CD4-positive, alpha-beta T cell treated with Interleukin-17A for 1 hour (primary cell): ENCODE measurements at regions not wholly inside any gene's neighbourhood (a gene's known extent, or its start where the extent isn't known, plus 50 kb on each side); places are given as distances from the start of the nearest gene placed in this dataset.
"Not testable (repeated sequence)": the region's sequence is repeated elsewhere in the genome, so short reads cannot be mapped to it uniquely, and the experiment has no call there.

ENCODE experiments used
- DNase-seq: peaks from one replicate; pipeline ENCODE4 v3.0.0-alpha.2; 2020

DNA sequence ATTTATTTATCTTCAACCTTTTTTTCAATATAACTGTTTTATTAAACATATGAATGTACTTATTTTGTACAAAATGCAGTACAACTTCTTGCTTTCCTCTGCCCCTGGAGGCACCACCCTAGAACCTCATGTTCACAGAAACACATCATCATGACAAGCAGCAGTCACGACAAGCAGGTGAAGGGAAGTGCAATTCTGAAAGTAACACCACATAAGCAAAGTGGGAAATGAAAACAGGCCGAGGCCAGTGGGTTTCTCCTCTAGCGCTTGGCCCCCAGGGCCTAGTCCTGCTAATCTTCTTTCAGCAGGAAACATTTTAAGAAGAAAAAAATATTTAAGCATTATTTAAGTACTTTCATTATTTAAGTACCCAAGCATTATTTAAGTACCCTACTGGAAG lies 598.1 kb downstream of the SH2D4B start:
- no peak for DNase-seq

DNA sequence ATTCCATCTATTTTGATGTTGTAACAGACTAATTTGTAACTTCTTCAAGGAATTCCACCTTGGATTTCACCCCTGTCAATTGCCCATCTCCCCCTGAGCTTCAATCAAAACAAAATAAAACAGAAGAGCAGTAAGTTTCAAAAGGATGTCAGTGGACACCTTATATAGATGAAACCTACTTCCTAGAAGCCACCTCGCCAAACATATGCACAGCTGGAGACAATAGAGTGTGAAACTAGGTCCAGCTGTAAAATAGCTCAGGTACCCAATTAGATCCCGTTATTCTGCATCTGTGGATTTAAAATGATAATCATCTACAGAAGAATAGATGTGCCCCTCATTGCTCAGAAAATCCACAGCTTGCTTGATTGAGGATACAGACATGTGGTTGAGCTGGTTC lies 598.6 kb downstream of the SH2D4B start:
- no peak for DNase-seq

DNA sequence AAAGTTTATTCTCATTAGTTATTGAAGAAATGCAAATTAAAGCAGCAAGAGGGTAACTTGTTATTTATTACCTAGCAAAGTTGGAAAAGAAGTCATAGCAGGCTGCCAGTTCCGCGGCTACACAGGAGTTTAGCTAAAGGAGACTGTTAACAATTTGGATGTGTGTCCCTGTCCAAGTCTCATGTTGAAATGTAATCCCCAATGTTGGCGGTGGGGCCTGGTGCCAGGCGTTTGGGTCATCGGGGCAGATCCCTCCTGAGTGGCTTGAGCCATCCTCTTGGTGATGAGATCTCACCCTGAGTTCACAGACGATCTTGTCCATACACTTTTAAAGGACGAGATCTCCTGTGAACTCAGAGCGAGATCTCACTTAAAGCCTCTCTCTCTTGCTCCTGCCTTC lies 608.3 kb downstream of the SH2D4B start:
- no peak for DNase-seq

DNA sequence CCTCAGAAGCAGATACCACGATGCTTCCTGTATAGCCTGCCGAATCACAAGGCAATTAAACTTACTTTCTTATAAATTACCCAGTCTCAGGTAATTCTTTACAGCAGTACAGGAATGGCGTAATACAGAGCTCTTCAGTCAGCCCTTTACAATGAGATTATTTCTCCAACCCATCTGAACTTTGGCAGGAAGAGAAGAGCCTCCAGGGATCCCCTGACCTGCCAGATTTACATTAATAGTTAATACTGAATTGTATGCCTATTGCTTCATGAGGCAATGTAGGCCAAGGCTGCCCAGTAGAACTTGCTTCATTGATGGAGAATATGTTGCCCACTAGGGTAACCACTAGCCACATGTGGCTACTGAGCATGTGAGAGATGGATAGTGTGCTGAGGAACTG lies 608.7 kb downstream of the SH2D4B start:
- no peak for DNase-seq

DNA sequence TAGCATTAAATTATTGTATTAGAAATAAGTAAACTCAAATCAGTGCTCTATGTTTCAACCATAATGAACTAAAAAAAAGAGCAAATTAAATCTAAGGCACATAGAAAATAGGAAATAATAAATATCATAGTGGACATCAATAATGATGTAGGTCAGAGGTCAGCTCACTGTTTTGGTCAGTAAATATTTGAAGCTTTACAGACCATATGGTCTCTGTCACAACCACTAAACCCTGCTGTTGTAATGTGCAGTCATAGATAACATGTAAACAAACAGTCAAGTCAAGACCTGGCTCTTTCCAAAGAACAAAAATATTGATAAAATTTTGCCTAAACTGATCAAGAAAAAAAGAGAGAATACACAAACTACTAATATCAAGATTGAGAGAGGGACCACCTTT lies 615.0 kb downstream of the SH2D4B start:
- no peak for DNase-seq

DNA sequence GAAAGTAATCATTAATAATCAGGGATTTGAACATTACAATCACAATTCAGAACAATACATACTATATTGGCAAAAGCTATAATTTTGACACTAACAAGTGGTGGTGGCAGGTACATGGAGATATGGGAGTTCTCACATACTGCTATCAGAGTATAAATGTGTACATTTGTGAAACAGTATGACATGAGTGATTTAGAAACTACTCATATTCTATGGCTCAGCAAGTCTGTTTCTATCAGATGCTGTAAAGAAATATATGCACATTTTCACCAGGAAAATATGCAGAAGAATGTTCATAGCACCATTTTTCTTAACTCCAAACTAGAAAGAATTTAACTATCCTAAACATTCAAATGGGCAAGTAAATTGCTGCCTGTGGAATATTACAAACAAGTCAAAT lies 620.0 kb downstream of the SH2D4B start:
- DNase-seq: no peak

DNA sequence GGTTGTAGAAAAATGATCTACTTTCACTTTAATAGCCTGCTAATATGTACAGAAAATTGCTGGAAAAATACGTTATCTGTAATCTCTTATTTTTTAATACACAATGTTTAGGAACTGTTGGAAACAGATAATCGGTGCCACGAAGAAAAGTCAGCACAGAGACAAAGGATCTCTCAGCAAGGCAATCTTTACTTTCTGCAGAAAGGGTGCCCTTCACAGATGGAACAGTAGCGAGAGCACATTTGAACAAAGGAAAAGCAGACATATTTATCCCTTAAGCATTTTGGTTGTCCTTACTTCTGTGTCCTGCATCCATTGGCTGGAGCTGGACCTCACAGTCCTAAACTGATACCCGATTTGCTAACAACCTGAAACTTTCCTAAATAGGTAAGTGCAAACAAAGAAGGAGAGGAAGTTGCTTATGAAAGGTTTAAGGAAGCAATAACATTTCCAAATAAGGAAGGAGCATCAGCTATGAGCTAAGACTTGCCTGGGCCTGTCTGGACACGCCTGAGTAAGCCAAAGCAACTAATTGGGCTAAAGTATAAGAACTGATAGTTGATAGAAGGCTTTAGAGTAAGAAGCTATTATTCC lies 640.0 kb downstream of the SH2D4B start:
- no peak for DNase-seq

DNA sequence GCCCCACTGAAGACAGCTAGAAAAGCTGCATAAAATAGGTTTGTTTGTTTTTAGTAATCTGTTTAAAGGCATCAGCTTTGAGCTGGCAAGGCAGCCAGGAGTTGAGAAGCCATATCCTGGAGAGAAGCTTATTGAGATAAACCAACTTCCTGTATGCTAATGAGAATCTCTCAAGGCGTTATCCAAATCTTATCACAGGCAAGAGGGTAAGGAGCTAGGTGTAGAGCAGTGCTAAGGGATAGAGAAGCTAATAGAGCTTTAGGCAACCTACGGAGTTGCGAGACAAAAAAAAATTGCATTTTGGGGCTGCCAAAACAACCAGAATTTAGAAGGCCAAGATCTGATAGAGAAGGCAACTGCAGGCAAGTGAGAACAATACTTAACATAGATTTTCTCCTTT lies 641.6 kb downstream of the SH2D4B start:
- no peak for DNase-seq

DNA sequence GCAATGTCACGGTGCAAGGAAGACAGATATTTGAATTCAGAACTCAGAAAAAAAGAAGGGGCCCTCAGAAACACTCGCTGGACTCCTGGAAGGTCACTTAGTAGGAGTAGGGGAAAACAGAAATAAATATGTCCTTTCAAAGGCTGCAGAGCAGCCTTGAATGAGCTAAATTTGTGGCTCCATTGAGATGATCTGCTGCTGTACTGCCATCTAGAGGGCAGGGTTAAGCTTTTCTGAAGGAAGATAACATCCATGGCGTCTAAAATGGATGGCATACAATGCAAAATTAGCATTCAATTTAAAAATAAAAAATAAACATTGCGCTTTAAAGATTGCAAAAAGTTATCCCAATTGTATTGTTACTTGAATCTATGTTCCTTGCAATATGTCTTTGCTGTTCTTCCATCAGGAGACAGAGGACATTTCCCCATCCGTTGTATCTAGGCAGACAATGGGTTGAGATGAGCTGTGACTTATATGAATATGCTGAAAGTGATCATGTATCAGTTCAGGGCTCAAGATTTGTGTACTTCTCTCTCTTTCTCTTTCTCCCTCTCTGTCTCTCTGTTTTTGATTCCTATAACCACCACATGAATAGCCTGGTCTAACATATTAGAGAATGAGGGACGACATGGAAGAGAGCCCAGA lies 642.2 kb downstream of the SH2D4B start:
- DNase-seq: no peak

DNA sequence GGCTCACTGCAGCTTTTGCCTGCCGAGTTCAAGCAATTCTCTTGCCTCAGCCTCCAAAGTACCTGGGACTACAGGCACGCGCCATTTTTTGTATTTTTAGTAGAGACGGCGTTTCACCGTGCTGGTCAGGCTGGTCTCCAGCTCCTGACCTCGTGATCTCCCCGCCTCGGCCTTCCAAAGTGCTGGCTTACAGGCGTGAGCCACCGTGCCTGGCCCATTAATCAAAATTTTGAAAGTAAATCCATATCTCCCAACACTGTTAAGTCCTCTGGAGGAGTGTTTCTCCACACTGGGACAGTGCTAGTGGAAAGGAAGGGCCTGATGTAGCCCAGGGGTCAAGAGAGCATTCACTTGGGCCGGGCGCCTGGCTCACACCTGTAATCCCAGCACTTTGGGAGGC lies 644.6 kb downstream of the SH2D4B start:
- no peak for DNase-seq

DNA sequence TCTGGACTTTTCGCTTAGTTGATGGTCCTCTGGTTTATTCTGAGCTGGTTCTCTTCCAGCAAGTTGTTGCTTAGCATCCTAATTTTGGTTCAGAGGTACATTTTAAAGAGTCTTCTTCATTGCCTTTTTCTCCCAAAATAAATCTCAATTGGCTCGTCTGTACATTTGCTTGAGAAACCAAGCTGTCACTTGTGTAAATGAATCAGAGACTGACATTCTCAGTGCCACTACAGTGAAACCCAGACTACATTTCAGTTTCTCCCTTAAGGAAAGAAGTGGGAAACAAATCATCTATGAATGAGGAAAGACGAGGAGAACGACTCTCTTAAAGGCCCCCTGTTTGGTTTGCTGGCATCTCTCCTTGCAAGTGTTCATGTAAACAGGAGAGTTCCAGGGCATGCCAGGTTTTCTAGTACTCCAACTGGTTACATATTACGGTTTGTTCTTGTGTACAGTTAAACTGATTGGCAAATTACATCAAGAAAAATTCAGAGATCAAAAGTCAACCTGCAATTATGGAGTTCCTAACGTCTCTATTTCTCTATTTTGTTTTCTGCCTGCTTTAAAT lies 654.6 kb downstream of the SH2D4B start:
- DNase-seq: no peak

DNA sequence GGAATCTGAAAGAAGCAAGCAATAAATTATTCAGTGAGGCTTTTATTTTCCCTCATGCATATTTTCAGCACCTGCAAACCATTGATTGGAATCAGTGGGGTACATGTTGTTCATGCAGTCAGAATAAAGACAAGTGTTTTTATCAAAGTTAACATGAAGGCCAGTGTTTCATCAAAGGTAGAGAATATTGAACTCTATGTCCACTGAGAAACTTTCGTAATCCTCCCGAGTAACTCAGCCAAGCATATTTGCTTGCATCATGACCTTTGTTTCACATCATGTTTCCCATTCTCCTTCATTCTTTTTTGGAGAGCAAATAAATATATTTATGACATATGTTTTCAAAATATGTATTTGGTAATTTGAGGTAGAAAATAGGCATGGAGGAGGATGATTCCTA lies 663.1 kb downstream of the SH2D4B start:
- DNase-seq: no peak

DNA sequence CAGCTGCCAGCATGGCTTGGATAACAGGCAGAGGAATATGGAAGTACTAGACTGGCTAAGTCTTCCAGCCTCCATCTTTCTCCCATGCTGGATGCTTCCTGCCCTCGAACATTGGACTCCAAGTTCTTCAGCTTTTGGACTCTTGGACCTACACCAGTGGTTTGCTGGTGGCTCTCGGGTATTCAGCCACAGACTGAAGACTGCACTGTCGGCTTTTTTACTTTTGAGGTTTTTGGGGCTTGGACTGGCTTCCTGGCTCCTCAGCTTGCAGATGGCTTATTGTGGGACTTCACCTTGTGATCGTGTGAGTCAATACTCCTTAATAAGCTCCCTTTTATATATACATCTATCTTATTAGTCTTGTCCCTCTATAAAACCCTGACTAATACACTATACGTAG lies 667.6 kb upstream of the NRG3 start:
- not testable (repeated sequence) for DNase-seq

DNA sequence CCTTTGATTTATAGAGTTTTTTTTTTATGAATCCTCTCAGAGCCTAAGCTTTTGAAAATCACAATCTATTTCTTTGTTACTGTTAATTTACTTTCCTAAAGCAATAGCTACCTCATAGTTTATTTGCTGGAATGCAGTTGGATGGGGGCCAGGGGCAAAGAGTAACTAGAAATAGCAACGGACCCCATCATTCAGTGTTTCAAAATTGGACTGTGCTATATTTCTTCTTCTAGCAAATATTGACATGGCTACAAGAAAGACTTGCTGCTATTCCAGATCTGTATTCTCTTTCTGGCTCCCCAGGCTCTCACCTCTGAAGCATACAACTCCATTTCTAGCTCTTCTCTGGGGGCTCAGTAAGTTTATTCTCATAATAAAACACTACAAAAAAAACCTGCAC lies 661.6 kb upstream of the NRG3 start:
- no peak for DNase-seq

DNA sequence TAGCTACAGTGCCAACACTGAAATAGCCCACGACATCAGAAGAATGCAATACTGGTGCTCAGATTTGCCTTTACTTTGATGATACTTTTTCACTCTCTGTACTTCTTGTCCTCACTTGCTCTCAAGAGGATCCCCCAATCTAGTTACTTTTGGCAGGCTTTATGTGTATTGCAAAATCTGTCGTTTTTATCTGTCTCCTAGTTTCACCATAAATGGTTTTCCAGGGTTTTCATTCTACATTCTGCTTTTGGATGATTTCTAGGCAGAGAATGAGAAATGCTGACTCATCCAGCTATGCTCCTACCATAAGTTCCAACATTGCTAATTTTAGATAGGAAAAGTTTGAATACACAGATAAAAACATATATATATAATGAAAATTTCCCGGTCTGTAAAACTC lies 659.5 kb upstream of the NRG3 start:
- DNase-seq: no peak

DNA sequence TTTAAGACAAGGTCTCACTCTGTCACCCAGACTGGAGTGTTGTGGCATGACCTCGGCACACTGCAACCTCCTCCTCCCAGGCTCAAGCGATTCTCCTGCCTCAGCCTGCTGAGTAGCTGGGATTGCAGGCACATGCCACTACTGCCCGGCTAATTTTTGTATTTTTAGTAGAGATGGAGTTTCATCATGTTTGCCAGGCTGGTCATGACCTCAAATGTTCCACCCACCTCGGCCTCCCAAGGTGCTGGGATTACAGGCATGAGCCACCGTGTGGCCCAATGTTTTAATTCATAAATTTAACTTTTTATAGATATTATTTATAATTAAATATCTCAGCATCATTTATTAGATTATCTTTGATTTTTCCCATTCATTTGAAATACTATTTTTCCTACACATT lies 658.0 kb upstream of the NRG3 start:
- DNase-seq: no peak

DNA sequence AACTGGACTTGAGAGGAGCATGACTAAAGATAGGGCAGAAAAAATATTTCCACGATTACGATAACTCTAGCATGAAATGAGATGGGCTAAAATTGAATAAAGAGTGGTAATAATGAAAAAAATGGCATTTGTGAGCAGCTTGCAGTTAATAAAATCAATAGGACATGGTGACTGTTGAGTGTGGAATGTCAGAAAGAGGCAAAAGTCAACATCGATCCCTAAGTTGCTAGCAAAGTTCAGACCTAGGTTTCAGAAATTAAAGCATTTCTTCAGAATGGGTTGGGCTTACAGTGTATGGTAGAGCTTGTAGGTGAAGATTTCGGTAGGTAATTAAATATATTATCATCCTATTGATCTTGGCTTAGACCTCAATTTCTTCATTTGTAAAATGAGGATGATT lies 656.7 kb upstream of the NRG3 start:
- DNase-seq: no peak

DNA sequence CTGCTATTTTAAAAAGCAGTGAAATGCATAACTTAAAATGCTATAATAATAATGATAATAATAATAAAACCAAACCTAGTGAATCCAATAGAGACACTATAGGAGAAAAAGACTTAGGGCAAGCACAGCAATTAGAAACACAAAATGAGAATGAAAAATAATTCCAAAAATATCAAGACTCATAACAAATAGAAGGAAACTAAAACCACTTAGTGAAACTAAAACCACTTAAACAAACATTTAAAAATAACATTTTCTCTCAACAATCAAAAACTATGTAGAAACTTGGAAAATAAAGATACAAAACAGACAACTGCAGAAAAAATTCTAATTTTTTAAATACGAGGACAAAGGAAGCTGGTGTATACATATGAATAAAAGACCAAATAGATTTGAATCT lies 655.2 kb upstream of the NRG3 start:
- no peak for DNase-seq

DNA sequence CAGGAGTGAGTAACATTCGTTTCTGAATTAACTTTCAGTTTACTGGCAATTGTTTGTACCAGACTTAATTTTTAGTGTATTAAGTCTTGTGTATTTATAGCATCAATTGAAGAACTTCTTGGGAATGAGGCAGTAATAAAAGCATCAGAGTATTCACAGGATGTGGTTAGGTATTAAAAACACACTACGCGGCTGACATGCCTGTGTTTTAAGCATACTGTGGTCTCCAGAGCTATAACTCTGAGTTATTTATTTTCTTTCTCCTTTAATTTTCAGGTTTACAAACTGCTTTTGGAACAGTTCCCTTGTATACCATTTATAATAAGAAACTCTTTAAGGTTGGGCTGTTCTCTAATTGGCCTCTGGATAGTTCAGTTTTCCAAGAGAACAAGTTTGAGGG lies 626.1 kb upstream of the NRG3 start:
- DNase-seq: no peak

DNA sequence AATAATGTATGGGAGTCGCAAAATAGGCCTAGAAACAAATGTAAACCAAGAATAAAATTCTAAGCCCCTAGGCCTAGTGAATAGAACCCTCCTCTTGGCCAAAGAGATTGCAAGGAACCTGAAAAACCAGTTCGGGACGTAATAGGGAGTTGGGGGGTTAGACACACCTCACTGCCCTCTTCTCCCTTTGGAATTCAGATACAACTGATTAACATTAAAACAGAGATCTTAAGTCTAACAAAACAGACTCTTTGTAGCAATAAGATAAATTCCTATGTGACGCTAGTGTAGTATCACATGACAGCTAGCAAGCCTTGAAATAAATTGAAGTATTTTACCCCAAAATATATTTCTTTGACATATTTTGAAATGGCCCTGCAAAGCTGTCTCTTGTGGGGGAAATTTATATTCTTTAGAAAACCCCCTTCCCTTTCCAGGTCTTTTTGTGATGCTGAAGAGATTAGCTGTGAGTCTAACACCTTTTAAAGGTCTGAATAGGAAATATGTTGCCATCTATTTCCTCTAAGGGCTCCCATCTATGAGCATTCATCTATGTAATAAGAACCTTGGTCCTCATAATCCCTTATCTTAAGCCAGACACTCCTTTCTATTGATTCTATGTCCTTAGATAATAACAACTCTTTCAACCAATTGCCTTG lies 623.4 kb upstream of the NRG3 start:
- no peak for DNase-seq

DNA sequence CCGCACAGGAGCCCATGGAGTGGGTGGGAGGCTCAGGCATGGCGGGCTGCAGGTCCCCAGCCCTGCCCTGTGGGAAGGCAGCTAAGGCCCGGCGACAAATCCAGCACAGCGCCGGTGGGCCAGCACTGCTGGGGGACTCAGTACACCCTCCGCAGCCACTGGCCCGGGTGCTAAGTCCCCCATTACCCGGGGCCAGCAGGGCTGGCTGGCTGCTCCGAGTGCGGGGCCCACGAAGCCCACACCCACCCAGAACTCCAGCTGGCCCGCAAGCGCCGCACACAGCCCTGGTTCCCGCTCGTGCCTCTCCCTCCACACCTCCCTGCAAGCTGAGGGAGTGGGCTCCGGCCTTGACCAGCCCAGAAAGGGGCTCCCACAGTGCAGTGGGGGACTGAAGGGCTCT lies 610.0 kb upstream of the NRG3 start:
- not testable (repeated sequence) for DNase-seq

DNA sequence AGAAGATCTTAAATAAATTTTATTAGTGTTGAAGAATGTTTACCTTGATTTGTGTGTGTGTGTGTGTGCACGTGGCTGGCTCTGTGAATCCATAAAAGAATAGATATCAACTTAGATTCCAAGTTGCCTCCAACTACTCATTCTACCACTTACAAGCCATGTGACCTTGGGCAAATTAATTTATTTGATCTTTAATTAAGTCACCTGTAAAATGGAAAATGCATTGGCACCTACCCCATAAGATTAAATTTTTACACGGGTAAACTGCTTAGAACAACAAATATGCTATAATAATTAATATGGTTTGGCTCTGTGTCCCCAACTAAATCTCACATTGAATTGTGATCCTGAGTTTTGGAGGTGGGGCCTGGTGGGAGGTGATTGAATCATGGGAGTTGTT lies 604.9 kb upstream of the NRG3 start:
- DNase-seq: no peak

DNA sequence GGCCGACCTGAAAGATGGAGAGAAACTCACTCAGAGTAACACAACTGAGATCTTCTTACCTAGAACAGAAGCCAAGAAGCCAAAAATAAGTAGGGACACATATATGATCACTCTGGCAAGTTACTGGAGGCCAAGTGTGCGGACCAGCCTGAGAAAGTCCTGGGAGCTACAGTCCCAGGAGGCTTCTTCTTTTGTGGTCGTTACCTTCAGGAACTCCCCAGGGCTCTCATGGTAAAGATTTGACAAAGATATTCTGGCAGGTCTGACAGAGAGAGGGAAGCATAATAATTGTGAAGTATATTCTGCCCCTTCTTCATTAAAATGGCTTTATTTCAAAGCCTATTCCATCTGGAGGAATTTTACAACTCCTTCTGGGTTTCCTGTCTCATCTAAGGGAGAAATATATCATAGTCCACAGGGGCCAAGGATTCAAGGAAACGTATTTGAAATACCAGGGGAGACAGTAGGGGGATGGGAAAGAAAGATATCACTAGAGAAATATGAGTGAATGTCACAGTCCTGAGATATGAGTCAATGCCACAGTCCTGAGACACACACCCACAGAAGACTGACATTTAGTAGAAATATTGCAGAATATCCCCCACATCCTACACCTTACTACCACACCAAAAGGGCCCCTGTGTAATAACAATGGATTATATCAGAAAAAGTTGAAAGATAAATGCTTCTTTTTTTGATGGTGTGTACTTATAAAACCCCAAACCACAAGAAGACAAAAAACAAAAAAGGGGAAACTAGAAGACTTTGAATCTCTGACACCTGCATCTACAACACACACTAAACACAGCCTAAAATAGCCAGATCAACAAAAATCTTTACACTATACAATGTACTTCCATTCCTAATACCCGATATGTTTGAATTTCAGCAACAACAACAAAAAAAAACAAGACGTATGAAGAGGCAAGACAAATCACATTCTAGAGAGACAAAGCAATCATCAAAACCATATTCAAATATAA lies 594.2 kb upstream of the NRG3 start:
- no peak for DNase-seq
